GM23248 (cell line): ENCODE measurements at regions not wholly inside any gene's neighbourhood (a gene's known extent, or its start where the extent isn't known, plus 50 kb on each side); places are given as distances from the start of the nearest gene placed in this dataset.

Experiments
- DNase-seq: peaks from one replicate; pipeline ENCODE4 v3.0.0-alpha.2; 2015
- H2AFZ ChIP-seq: fragments of 200-600 bp; sonication (generic); 2 replicates; pipeline ENCODE4 v1.6.1; 2016; ENCODE audit warnings: antibody characterized with exemption
- H3F3A ChIP-seq: fragments of 200-600 bp; sonication (generic); 2 replicates; pipeline ENCODE4 v1.6.1; 2016; ENCODE audit warnings: mild to moderate bottlenecking, antibody characterized with exemption, mixed run types; ENCODE audit not compliant: insufficient read depth
- H3K27ac ChIP-seq: fragments of 200-600 bp; sonication (generic); 2 replicates; pipeline ENCODE4 v1.5.1; 2016; ENCODE audit warnings: mild to moderate bottlenecking
- H3K27me3 ChIP-seq: fragments of 200-600 bp; sonication (generic); replicated peaks from 2 replicates; pipeline ENCODE4 v1.6.1; 2016; ENCODE audit warnings: mild to moderate bottlenecking; ENCODE audit not compliant: insufficient read depth
- H3K36me3 ChIP-seq: fragments of 200-600 bp; sonication (generic); 2 replicates; pipeline ENCODE4 v1.6.1; 2016; ENCODE audit warnings: low read depth, mild to moderate bottlenecking
- H3K4me1 ChIP-seq: fragments of 200-600 bp; sonication (generic); 2 replicates; pipeline ENCODE4 v1.6.1; 2016; ENCODE audit warnings: mild to moderate bottlenecking; ENCODE audit not compliant: insufficient read depth
- H3K4me2 ChIP-seq: fragments of 200-600 bp; sonication (generic); one replicate; pipeline ENCODE4 v1.6.1; 2016; ENCODE audit warnings: mild to moderate bottlenecking; ENCODE audit not compliant: unreplicated experiment
- H3K4me3 ChIP-seq: fragments of 200-600 bp; sonication (generic); 2 replicates; pipeline ENCODE4 v1.5.1; 2016; ENCODE audit warnings: mild to moderate bottlenecking
- H3K79me2 ChIP-seq: fragments of 200-600 bp; sonication (generic); 2 replicates; pipeline ENCODE4 v1.6.1; 2016; ENCODE audit warnings: mild to moderate bottlenecking; ENCODE audit not compliant: insufficient read depth
- H3K9ac ChIP-seq: fragments of 200-600 bp; sonication (generic); 2 replicates; pipeline ENCODE4 v1.6.1; 2016; ENCODE audit warnings: mild to moderate bottlenecking
- H3K9me2 ChIP-seq: fragments of 200-600 bp; sonication (generic); 2 replicates; pipeline ENCODE4 v1.6.1; 2016; ENCODE audit warnings: mixed run types, mild to moderate bottlenecking, moderate library complexity; ENCODE audit not compliant: insufficient read depth
- H3K9me3 ChIP-seq: fragments of 200-600 bp; sonication (generic); one replicate; pipeline ENCODE4 v1.6.1; 2017; ENCODE audit warnings: low read depth
- H4K20me1 ChIP-seq: fragments of 200-600 bp; sonication (generic); 2 replicates; pipeline ENCODE4 v1.6.0; 2016; ENCODE audit not compliant: insufficient read depth
- EZH2 ChIP-seq: fragments of 200-600 bp; sonication (generic); IDR thresholded peaks from 2 replicates; pipeline ENCODE4 v1.6.1; 2018; ENCODE audit warnings: antibody characterized with exemption, mild to moderate bottlenecking; ENCODE audit not compliant: insufficient read depth, poor library complexity, severe bottlenecking
- EZH2phosphoT487 ChIP-seq: fragments of 200-600 bp; sonication (generic); IDR thresholded peaks from 2 replicates; pipeline ENCODE4 v1.6.1; 2018; ENCODE audit warnings: antibody characterized with exemption, moderate library complexity, mild to moderate bottlenecking, low read depth; ENCODE audit not compliant: insufficient read depth
- WGBS, 2 experiments: methylation state at CpG; one replicate each; pipeline ENCODE4 v1.1.6; 2015 to 2017; ENCODE audit warnings: low lambda C conversion rate in 2 of 2, low coverage in 1 of 2; ENCODE audit errors: missing lambda C conversion rate in 2 of 2; 5-methylcytosine and 5-hydroxymethylcytosine counted together
- in situ Hi-C: fragments of 300-500 bp; cut with MboI; formaldehyde crosslinking; loops from 2 replicates; pipeline ENCODE4 v1.15.0; 2020

- H3K9ac ChIP-seq, result no peak overlapping the region
- H3K36me3 ChIP-seq, result no peaks in the 10 kb centered on the region
- no peak overlapping the region for H2AFZ ChIP-seq
- in situ Hi-C loops, result no loop called here
- no peaks in the 10 kb centered on the region for H3K9me3 ChIP-seq
- no peaks in the 10 kb centered on the region for H3K79me2 ChIP-seq
- no peak for DNase-seq
- TF ChIP-seq EZH2phosphoT487 (no peak), EZH2 (no peak)
- H3K4me3 ChIP-seq, result no peak overlapping the region
- H3K27ac ChIP-seq, result no peak overlapping the region
- no peaks in the 10 kb centered on the region for H4K20me1 ChIP-seq
- whole genome bisulfite sequencing, 2 experiments, result 86 to 88% methylated on average over 4 of the region's 4 CpGs
- H3K27me3 ChIP-seq, result no peaks in the 10 kb centered on the region
- H3K4me2 ChIP-seq, result no peak overlapping the region
- H3F3A ChIP-seq, result no peaks in the 10 kb centered on the region
- no peaks in the 10 kb centered on the region for H3K4me1 ChIP-seq
- no peaks in the 10 kb centered on the region for H3K9me2 ChIP-seq
These were observed 65.0 kb downstream of the TEX35 start for GRCh38 chr1:178577882-178578281.

GRCh38 chr1:178578541-178578940, 65.6 kb downstream of the TEX35 start:
- DNase-seq, result no peak
- Histone ChIP-seq H3K79me2 (no peaks in the 10 kb centered on the region), H2AFZ (no peak overlapping the region), H3K9me2 (no peaks in the 10 kb centered on the region), H3K4me3 (no peak overlapping the region), H3K27me3 (no peaks in the 10 kb centered on the region), H3K4me1 (no peaks in the 10 kb centered on the region), H3K4me2 (no peak overlapping the region), H3K27ac (no peak overlapping the region), H4K20me1 (no peaks in the 10 kb centered on the region), H3K9ac (no peak overlapping the region), H3K9me3 (no peaks in the 10 kb centered on the region), H3K36me3 (no peaks in the 10 kb centered on the region), H3F3A (no peaks in the 10 kb centered on the region)
- 89 to 90% methylated on average over 7 of the region's 7 CpGs for WGBS, 2 experiments
- TF ChIP-seq EZH2 (no peak), EZH2phosphoT487 (no peak)
- in situ Hi-C loops, result no loop called here

- Histone ChIP-seq H3K4me3 (no peak overlapping the region), H3K9me2 (no peaks in the 10 kb centered on the region), H3K27me3 (no peaks in the 10 kb centered on the region), H3K9ac (no peak overlapping the region), H3K9me3 (no peaks in the 10 kb centered on the region), H3F3A (no peaks in the 10 kb centered on the region), H3K4me1 (no peaks in the 10 kb centered on the region), H3K27ac (no peak overlapping the region), H4K20me1 (no peaks in the 10 kb centered on the region), H3K4me2 (no peak overlapping the region), H3K36me3 (no peaks in the 10 kb centered on the region), H2AFZ (no peak overlapping the region), H3K79me2 (no peaks in the 10 kb centered on the region)
- TF ChIP-seq EZH2phosphoT487 (no peak), EZH2 (no peak)
- DNase-seq, result no peak
- WGBS, 2 experiments, result 97 to 98% methylated on average over 4 of the region's 4 CpGs
- in situ Hi-C loops, result no loop called here
These were observed 66.2 kb downstream of the TEX35 start for GRCh38 chr1:178579095-178579494.

DNA sequence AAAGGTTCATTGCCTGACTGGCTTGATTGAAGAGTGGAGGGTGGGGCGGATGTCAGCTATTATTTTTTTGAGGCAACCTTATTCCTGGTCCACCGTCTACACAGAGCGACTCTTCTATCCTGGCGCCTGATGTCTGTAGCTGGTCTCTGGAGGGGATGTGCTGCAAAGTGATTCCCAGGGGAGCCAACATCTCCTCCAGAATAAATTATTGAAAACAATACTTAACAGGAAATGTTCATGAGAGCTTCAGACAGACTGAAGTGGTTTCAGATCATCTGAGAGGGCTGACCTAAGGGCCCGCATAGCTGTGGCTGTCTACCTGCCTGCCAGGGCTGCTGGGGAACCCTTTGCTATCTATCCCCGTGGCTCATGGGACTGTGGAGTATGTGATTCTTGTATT, 66.7 kb downstream of the TEX35 start:
- DNase-seq, result no peak
- 90 to 99% methylated on average over 6 of the region's 6 CpGs for WGBS, 2 experiments
- no peak for TF ChIP-seq EZH2phosphoT487
- H3K79me2 ChIP-seq, result no peaks in the 10 kb centered on the region
- H3K4me2 ChIP-seq, result no peak overlapping the region
- no peaks in the 10 kb centered on the region for H3F3A ChIP-seq
- in situ Hi-C loops, result no loop called here
- no peaks in the 10 kb centered on the region for H3K4me1 ChIP-seq
- no peaks in the 10 kb centered on the region for H3K9me3 ChIP-seq
- H2AFZ ChIP-seq, result no peak overlapping the region
- H3K9ac ChIP-seq, result no peak overlapping the region
- no peak overlapping the region for H3K4me3 ChIP-seq
- H3K27ac ChIP-seq, result no peak overlapping the region
- no peaks in the 10 kb centered on the region for H3K9me2 ChIP-seq
- H4K20me1 ChIP-seq, result no peaks in the 10 kb centered on the region
- H3K36me3 ChIP-seq, result no peaks in the 10 kb centered on the region
- no peaks in the 10 kb centered on the region for H3K27me3 ChIP-seq

DNA sequence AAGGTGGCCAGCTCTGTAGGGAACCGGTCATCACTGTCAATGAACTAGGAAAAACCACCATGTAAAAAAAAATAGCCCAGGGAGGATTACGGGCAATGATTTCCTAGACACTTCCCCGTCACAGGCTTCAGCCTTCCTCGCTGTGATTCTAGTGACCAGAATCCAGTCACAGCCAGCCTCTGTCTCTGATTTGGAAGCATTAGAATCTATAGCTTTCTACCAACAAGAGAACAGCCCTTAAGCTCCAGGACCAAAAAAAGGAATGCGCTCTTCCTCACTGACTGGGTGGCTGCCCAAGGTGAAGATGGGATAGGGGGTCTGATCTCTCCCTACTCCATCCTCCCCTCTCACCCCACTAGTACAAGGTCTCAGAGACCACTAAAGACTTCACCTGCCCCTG, 67.2 kb downstream of the TEX35 start:
- Histone ChIP-seq H3K27me3 (no peaks in the 10 kb centered on the region), H3K27ac (no peak overlapping the region), H3K4me1 (no peaks in the 10 kb centered on the region), H3K4me3 (no peak overlapping the region), H3K79me2 (no peaks in the 10 kb centered on the region), H3K4me2 (no peak overlapping the region), H3K9ac (no peak overlapping the region), H2AFZ (no peak overlapping the region), H3K9me3 (no peaks in the 10 kb centered on the region), H3K9me2 (no peaks in the 10 kb centered on the region), H3K36me3 (no peaks in the 10 kb centered on the region), H4K20me1 (no peaks in the 10 kb centered on the region), H3F3A (no peaks in the 10 kb centered on the region)
- TF ChIP-seq EZH2phosphoT487 (no peak), EZH2 (no peak)
- WGBS, 2 experiments, result 93 to 95% methylated on average over 5 of the region's 5 CpGs
- in situ Hi-C loops, result no loop called here
- DNase-seq, result no peak
